PC-9 (cell line): ENCODE measurements at regions not wholly inside any gene's neighbourhood (a gene's known extent, or its start where the extent isn't known, plus 50 kb on each side); places are given as distances from the start of the nearest gene placed in this dataset.

Experiments used
- EZH2 ChIP-seq: fragments of 200-600 bp; sonication (generic); IDR thresholded peaks from 2 replicates; pipeline ENCODE4 v1.8.0; 2017; ENCODE audit warnings: antibody characterized with exemption, low read depth
- TF ChIP-seq, protein P1 (sequence below): fragments of 200-600 bp; sonication (generic); conservative IDR thresholded peaks from 2 replicates; pipeline ENCODE4 v1.6.1; 2017; ENCODE audit warnings: mixed run types, antibody characterized with exemption, mild to moderate bottlenecking, moderate library complexity

DNA sequence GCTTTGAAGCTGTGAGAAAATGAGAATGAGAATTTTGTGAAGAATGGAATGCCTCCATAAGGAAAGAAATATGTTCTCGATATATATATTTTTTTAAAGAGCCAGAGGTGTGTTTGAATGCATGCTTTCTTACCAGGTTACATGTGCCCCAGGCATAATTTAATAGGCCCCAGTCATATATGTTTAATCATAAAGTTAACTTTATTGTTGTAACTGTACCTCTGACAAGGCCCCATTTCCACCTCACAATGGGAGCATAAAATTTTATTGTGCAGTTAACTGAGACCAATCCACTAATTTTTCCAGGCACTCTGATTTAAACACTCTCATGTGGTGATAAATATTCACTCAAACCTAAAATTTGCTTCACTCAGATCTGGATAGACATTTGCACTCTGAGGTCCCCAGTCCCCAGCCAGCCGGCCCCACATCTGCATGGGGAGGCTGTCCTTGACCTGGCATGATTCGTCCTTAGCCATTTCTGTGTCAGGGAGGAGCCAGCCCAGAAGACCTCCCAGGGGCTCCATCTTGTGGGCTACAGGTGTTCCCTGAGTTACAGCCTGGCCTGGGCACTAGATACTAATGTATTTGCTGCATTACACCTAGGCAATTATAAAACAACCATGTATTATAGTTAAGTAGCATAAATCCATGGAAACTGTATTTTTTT lies 245.8 kb downstream of the MTRR start:
- TF ChIP-seq, protein P1, sequence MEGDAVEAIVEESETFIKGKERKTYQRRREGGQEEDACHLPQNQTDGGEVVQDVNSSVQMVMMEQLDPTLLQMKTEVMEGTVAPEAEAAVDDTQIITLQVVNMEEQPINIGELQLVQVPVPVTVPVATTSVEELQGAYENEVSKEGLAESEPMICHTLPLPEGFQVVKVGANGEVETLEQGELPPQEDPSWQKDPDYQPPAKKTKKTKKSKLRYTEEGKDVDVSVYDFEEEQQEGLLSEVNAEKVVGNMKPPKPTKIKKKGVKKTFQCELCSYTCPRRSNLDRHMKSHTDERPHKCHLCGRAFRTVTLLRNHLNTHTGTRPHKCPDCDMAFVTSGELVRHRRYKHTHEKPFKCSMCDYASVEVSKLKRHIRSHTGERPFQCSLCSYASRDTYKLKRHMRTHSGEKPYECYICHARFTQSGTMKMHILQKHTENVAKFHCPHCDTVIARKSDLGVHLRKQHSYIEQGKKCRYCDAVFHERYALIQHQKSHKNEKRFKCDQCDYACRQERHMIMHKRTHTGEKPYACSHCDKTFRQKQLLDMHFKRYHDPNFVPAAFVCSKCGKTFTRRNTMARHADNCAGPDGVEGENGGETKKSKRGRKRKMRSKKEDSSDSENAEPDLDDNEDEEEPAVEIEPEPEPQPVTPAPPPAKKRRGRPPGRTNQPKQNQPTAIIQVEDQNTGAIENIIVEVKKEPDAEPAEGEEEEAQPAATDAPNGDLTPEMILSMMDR: no peak
- no peak for TF ChIP-seq EZH2
